GM13977 (cell line): ENCODE measurements at regions not wholly inside any gene's neighbourhood (a gene's known extent, or its start where the extent isn't known, plus 50 kb on each side); places are given as distances from the start of the nearest gene placed in this dataset.
"Not testable (repeated sequence)": the region's sequence is repeated elsewhere in the genome, so short reads cannot be mapped to it uniquely, and the experiment has no call there.

ENCODE experiments used
- DNase-seq: peaks from one replicate; pipeline ENCODE4 v3.0.0; 2012; ENCODE audit warnings: low spot score
- in situ Hi-C: fragments of 300-500 bp; cut with MboI; formaldehyde crosslinking; loops from one replicate; pipeline ENCODE4 v1.12.0; 2022; ENCODE audit warnings: low sequenced_read_pairs, low pct_unique_long_range_greater_than_20kb, mixed read lengths, inconsistent platforms; ENCODE audit not compliant: unreplicated experiment
- TF ChIP-seq, protein P1 (sequence below): IDR thresholded peaks from 2 replicates; pipeline ENCODE4 v1.5.1; 2012; ENCODE audit warnings: mild to moderate bottlenecking, control low read depth; ENCODE audit not compliant: insufficient read depth; ENCODE audit errors: extremely low read depth, missing control alignments

DNA sequence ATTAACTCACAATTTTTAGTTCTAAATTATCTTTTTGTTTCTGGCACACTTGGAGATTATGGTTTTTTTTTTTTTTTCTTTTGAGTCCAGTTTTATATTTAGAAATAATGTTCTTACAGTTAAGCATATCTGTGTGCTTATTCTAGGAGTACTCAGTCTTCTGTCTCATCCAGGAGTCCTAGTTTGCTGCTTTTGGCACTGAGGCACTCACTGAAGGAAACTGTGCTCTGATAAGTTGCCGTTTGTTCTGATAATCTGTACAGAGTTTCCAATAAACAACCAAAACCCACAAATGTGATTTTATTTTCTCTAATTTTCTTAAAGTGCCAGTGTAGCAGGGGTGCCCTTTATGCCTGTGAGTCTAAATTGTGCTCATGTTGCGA is 251.0 kb downstream of the LRRC70 start:
- DNase-seq: no peak
- in situ Hi-C loops: no loop called here
- TF ChIP-seq, protein P1, sequence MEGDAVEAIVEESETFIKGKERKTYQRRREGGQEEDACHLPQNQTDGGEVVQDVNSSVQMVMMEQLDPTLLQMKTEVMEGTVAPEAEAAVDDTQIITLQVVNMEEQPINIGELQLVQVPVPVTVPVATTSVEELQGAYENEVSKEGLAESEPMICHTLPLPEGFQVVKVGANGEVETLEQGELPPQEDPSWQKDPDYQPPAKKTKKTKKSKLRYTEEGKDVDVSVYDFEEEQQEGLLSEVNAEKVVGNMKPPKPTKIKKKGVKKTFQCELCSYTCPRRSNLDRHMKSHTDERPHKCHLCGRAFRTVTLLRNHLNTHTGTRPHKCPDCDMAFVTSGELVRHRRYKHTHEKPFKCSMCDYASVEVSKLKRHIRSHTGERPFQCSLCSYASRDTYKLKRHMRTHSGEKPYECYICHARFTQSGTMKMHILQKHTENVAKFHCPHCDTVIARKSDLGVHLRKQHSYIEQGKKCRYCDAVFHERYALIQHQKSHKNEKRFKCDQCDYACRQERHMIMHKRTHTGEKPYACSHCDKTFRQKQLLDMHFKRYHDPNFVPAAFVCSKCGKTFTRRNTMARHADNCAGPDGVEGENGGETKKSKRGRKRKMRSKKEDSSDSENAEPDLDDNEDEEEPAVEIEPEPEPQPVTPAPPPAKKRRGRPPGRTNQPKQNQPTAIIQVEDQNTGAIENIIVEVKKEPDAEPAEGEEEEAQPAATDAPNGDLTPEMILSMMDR: no peak

DNA sequence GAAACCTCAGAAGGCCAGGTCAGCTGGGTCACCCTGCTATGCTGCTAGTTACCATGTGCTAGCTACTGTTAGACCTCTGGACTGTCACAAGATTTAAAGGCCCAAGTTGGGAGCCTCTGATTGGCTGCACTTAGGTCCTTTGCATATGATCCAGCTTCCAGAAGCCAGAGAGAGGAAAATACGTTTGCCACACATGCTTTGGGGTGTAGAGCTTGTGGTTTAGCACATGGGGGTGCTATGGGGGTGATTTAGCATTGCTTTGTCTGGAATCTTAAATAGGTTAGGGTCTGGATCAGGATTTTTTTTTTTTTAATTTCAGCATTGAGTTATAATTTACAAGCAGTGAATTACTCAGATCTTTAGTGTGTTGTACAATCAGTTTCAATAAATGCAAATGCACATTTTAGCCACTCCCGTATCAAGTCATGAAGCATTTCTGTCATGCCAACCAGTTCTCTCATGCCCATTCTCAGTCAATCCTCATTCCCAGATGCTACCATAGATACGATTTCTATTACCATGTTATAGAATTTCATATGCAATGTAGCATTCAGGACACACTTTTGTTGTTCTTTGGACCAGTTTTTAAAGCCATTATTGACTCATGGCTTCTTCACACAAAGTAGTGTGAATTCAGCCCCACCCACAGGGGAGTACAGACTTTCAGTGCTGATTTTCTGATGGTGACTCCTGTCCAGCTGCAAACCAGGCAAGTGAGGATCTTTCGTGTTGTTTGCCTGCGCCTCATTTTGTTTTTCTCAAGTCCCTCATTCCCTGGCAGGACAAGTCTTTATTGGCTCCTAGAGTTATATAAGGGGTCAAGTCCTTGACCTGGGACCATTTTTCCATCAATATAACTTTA is 250.4 kb downstream of the LRRC70 start:
- no peak for DNase-seq
- in situ Hi-C loops: no loop called here
- TF ChIP-seq, protein P1: no peak

DNA sequence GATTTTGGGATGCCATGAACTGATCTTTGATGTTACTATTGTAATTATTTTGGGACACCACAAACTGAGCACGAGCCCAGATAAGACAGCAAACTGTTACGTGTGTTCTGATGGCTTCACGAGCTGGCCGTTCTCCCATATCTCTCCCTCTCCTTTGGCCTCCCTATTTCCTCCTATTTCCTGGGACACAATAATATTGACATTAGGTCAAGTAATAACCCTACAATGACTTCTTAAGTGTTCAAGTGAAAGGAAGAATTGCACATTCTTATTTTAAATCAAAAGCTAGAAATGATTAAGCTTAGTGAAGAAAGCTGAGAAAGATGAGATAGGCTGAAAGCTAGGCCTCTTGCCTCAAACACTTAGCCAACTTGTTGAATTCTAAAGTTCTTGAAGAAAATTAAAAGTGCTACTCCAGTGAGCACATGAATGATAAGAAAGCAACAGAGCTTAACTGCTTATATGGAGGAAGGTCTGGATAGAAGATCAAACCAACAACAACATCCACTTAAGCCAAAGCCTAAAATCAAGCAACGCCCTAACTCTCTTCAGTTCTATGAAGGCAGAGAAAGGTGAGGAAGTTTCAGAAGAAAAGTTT is 247.1 kb downstream of the LRRC70 start:
- TF ChIP-seq, protein P1: no peak
- in situ Hi-C loops: no loop called here
- DNase-seq: no peak

DNA sequence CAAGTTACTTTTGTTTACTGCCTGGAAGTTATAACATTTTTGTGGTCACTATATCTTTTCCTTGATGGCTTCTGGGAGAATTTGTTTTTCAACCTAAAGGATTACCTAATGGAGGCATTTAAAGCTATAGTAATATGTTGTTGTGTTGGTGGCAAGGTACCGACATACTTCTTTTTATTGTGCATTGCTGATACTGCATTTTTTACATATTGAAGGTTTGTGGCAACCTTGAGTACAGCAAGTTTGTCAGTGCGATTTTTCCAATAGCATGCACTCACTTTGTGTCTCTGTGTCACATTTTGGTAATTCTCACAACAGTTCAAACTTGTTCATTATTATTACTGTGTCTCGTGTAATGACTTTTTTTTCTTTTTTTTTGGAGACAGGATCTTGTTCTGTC is 246.3 kb downstream of the LRRC70 start:
- no peak for DNase-seq
- in situ Hi-C loops: no loop called here
- TF ChIP-seq, protein P1: no peak

DNA sequence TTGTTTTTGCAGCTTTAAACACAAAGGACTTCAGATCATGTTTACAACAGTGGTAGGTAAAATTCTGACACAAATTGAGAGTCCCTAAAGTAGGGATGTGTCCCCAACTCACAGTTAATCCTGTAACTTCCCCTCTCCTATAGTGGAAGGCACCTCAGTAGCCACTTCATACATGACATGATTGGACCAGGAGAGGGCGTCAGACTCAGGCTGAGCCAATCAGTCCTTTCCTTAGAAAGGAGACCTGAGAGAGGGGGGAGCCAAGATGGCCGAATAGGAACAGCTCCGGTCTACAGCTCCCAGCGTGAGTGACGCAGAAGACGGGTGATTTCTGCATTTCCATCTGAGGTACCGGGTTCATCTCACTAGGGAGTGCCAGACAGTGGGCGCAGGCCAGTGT is 238.4 kb downstream of the LRRC70 start:
- DNase-seq: not testable (repeated sequence)

DNA sequence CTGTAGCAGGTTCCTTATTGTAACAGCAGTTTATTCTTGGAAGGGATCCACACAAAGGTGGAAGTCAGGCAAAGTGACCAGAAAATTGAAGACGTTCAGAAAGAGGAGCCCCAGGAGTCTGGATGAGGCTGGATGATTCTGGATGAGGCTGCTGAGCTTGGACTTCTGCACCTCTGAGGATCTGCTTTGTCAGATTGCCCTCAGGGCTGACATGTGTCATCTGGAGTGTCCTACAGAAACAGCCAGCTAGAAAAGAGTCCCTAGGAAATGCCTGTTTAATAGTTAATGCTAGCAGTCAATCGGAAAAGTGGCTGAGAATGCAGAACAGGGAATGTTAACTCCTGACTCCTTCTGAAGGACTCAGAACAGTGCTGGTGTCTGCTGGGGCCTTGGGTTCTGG is 236.4 kb downstream of the LRRC70 start:
- in situ Hi-C loops: no loop called here
- DNase-seq: no peak
- TF ChIP-seq, protein P1: no peak

More for the DNA sequence above, 238.4 kb downstream of the LRRC70 start:
- in situ Hi-C loops: not testable (repeated sequence)

DNA sequence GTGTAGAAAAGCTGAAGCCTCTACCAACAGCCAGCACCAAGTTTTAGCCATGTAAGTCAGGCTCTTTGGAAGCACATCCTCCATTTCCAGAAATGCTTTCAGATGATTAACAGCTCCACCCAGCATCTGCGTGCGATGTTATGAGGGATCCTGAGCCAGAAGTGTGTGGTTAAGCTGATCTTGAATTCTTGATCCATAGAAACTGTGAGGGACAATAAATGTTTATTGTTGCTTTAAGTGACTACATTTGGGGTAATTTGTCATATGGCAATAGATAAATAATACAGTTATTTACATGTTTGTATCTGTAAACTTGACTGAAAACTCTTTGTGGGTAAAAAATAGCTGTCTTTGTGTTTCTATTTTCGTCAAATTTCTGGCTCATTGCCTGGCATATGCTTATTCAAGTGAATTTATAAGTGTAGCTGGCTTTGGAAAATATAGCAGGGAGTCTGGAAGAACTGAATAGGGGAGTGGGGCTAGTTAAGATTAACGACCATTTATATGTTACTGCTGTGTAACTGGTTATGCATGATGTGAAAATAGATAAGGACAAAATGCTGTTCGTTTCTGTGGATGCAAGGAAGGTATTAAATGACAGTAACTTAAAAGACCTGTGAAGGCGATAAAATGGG is 234.1 kb downstream of the LRRC70 start:
- in situ Hi-C loops: no loop called here
- TF ChIP-seq, protein P1: no peak
- no peak for DNase-seq

DNA sequence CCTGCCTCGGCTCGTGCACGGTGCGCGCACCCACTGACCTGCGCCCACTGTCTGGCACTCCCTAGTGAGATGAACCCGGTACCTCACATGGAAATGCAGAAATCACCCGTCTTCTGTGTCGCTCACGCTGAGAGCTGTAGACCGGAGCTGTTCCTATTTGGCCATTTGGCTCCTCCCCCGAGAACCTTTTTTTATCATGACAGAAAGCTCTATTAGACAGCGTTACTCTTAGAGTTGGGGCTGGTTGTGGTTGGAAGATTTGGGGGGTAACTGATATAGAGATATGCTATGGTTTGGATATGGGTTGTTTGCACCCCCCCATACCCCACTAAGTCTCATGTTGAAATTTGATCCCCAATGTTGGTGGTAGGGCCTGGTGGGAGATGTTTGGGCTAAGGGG is 226.2 kb downstream of the LRRC70 start:
- in situ Hi-C loops, DNase-seq: not testable (repeated sequence)
